K562 (cell line): ENCODE measurements at regions not wholly inside any gene's neighbourhood (a gene's known extent, or its start where the extent isn't known, plus 50 kb on each side); places are given as distances from the start of the nearest gene placed in this dataset.

ENCODE experiments used
- ATAC-seq: fragments of 200-7000 bp; cut with Tn5 transposase; 3 replicates; pipeline ENCODE4 v1.9.1; 2020; ENCODE audit warnings: moderate library complexity
- BruUV-seq: library from RNA; stranded (reverse); fragments of 400-500 nt; replicated peaks from 2 replicates; lab custom pipeline; 2021; lab: Mats Ljungman, UMichigan
- CTCF ChIA-PET: fragments of 300-600 bp; formaldehyde crosslinking; extraction: SDS; loops from one replicate; lab custom pipeline; 2021; ENCODE audit warnings: low intra/inter-chr PET ratio; lab: Yijun Ruan, JAX
- POLR2A ChIA-PET: fragments of 300-600, 350-650 bp; sonication (Branson Sonifier 250); formaldehyde crosslinking; extraction: SDS; loops from one replicate; lab custom pipeline; 2021; ENCODE audit warnings: antibody characterized with exemption, inconsistent platforms; lab: Yijun Ruan, JAX
- DNase-seq, 4 experiments: peaks; one replicate each; pipeline versions ENCODE4 v3.0.0 to v3.0.0-alpha.2; 2011 to 2018; ENCODE audit warnings: low spot score in 3 of 4, mixed read lengths in 3 of 4; ENCODE audit errors: extremely low read depth in 1 of 4
- FAIRE-seq: peaks from 2 replicates; lab custom pipeline; 2011; peaks lifted over from hg19 to GRCh38; lab: Jason Lieb, UNC
- H2AFZ ChIP-seq: 2 replicates; pipeline ENCODE4 v1.6.0; 2011; ENCODE audit warnings: low read depth, low read length, control low read depth, inconsistent platforms
- H3K27ac ChIP-seq: fragments of 200-600 bp; 3 replicates; pipeline ENCODE4 v1.8.0; 2011; ENCODE audit warnings: low read depth, mild to moderate bottlenecking, control low read depth, inconsistent platforms, low read length, moderate library complexity, mixed read lengths; ENCODE audit errors: extremely low read depth
- H3K27me3 ChIP-seq, 2 experiments: fragments of 300-600 bp in 1 of 2; 2 replicates in 1 of 2; 3 replicates in 1 of 2; pipeline versions ENCODE4 v1.6.0 to v1.8.0; 2011; ENCODE audit warnings: inconsistent platforms in 2 of 2, low read length in 2 of 2, mild to moderate bottlenecking in 1 of 2, mixed read lengths in 1 of 2, moderate library complexity in 1 of 2; ENCODE audit not compliant: control insufficient read depth in 2 of 2, insufficient read depth in 2 of 2
- H3K36me3 ChIP-seq: fragments of 300-600 bp; 3 replicates; pipeline ENCODE4 v1.8.0; 2011; ENCODE audit warnings: mild to moderate bottlenecking, low read length, inconsistent platforms; ENCODE audit not compliant: control insufficient read depth, insufficient read depth
- H3K4me1 ChIP-seq, 2 experiments: fragments of 200-600 bp in 1 of 2; replicated peaks in 1 of 2; 2 replicates in 1 of 2; 3 replicates in 1 of 2; pipeline versions ENCODE4 v1.5.1 to v1.8.0; 2011; ENCODE audit warnings: inconsistent platforms in 2 of 2, low read length in 2 of 2, mild to moderate bottlenecking in 1 of 2, mixed read lengths in 1 of 2, moderate library complexity in 1 of 2; ENCODE audit not compliant: control insufficient read depth in 2 of 2, insufficient read depth in 2 of 2
- H3K4me2 ChIP-seq: 2 replicates; pipeline ENCODE4 v1.6.1; 2011; ENCODE audit warnings: low read length, control low read depth, inconsistent platforms, mixed read lengths; ENCODE audit not compliant: insufficient read depth
- H3K4me3 ChIP-seq: fragments of 200-600 bp; sonication (generic), shearing (Covaris generic); 2 replicates; pipeline ENCODE4 v1.5.1; 2016; ENCODE audit warnings: control low read depth, inconsistent platforms
- H3K79me2 ChIP-seq: fragments of 200-600 bp; 3 replicates; pipeline ENCODE4 v1.8.0; 2011; ENCODE audit warnings: low read length, inconsistent platforms; ENCODE audit not compliant: control insufficient read depth, insufficient read depth
- H3K9ac ChIP-seq, 2 experiments: 2 replicates each; pipeline versions ENCODE4 v1.6.0 to v1.6.1; 2011; ENCODE audit warnings: low read depth in 2 of 2, low read length in 2 of 2, control low read depth in 1 of 2, inconsistent platforms in 1 of 2, mild to moderate bottlenecking in 1 of 2, mixed read lengths in 1 of 2; ENCODE audit not compliant: insufficient read depth in 1 of 2
- H3K9me1 ChIP-seq: one replicate; pipeline ENCODE4 v1.6.0; 2011; ENCODE audit warnings: inconsistent platforms, mild to moderate bottlenecking, low read length, moderate library complexity; ENCODE audit not compliant: control insufficient read depth, insufficient read depth
- H3K9me3 ChIP-seq: replicated peaks from 2 replicates; pipeline ENCODE4 v1.5.1; 2011; ENCODE audit warnings: low read depth, low read length, inconsistent platforms; ENCODE audit not compliant: control insufficient read depth, insufficient read depth
- H4K20me1 ChIP-seq: replicated peaks from 2 replicates; pipeline ENCODE4 v1.6.1; 2011; ENCODE audit warnings: low read length, inconsistent platforms, mixed read lengths; ENCODE audit not compliant: control insufficient read depth, insufficient read depth
- PCBP2 ChIP-seq: fragments of 200-400 bp; formaldehyde crosslinking; IDR thresholded peaks from 2 replicates; pipeline ENCODE4 v1.6.1; 2018; ENCODE audit warnings: low read length, low read depth, mild to moderate bottlenecking, moderate library complexity; ENCODE audit not compliant: poor library complexity, severe bottlenecking
- POLR2AphosphoS2 ChIP-seq: IDR thresholded peaks from 2 replicates; pipeline ENCODE4 v1.6.1; 2012; ENCODE audit warnings: low read length, improper control_type of control experiment
- PRDM10 ChIP-seq: fragments of 450-650 bp; IDR thresholded peaks from 2 replicates; pipeline ENCODE4 v1.6.1; 2018; ENCODE audit not compliant: partially characterized antibody
- WGBS: fragments of 100-300 bp; shearing (Covaris generic); methylation state at CpG from one replicate; pipeline ENCODE4 v1.1.6; 2016; ENCODE audit warnings: low coverage, mixed read lengths; ENCODE audit not compliant: insufficient coverage; ENCODE audit errors: missing lambda C conversion rate; 5-methylcytosine and 5-hydroxymethylcytosine counted together
- in situ Hi-C: fragments of 300-500 bp; cut with MboI; formaldehyde crosslinking; loops from 4 replicates; pipeline ENCODE4 v1.15.0; 2018; ENCODE audit warnings: inconsistent platforms, mixed read lengths
- intact Hi-C: fragments of 100-400 bp; cut with micrococcal nuclease; formaldehyde crosslinking; loops from 2 replicates; pipeline ENCODE4 v1.14.2; 2022
- TF ChIP-seq, protein P1 (sequence below): fragments of 450-650 bp; IDR thresholded peaks from 2 replicates; pipeline ENCODE4 v1.6.1; 2016
- TF ChIP-seq, protein P2 (sequence below): fragments of 450-650 bp; IDR thresholded peaks from one replicate; pipeline ENCODE4 v1.6.1; 2018; ENCODE audit warnings: mild to moderate bottlenecking, moderate library complexity; ENCODE audit not compliant: partially characterized antibody

DNA sequence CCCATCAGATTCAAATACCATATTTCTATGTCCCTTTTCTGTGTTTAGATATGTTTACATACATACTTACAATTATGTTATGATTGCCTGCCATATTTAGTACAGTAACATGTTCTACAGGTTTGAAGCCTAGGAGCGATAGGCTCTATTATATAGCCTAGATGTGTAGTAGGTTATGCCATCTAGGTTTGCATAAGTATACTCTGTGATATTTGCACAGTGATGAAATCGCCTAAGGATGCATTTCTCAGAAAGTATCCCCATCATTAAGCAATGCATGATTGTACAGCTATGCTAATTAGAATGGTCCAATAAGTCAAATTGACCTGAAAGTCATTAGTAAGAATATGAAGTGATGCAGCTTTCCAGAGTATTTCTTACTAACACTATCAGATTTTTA lies 1171.7 kb upstream of the LRRTM3 start:
- Histone ChIP-seq H3K4me1 (no peaks in the 10 kb centered on the region), H3K27me3 (no peaks in the 10 kb centered on the region), H3K36me3 (no peaks in the 10 kb centered on the region), H4K20me1 (no peaks in the 10 kb centered on the region), H3K9ac (no peak overlapping the region), H3K4me2 (no peak overlapping the region), H2AFZ (no peak overlapping the region), H3K9me1 (no peaks in the 10 kb centered on the region), H3K27ac (no peak overlapping the region), H3K4me3 (no peak overlapping the region), H3K79me2 (no peaks in the 10 kb centered on the region), H3K9me3 (no peaks in the 10 kb centered on the region; the same call in 1 of the 2 replicates)
- in situ Hi-C loops (no loop called here), intact Hi-C loops (no loop called here)
- ChIA-PET CTCF (no interaction called here), POLR2A (no interaction called here)
- ATAC-seq (no peak), FAIRE-seq (no peak), DNase-seq (no peak)
- BruUV-seq = no TSS peak
- 0% methylated on average over 2 of the region's 2 CpGs for WGBS
- TF ChIP-seq POLR2AphosphoS2 (no peak), PRDM10 (no peak), PCBP2 (no peak)
- TF ChIP-seq, protein P1, sequence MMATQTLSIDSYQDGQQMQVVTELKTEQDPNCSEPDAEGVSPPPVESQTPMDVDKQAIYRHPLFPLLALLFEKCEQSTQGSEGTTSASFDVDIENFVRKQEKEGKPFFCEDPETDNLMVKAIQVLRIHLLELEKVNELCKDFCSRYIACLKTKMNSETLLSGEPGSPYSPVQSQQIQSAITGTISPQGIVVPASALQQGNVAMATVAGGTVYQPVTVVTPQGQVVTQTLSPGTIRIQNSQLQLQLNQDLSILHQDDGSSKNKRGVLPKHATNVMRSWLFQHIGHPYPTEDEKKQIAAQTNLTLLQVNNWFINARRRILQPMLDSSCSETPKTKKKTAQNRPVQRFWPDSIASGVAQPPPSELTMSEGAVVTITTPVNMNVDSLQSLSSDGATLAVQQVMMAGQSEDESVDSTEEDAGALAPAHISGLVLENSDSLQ = no peak
- TF ChIP-seq, protein P2, sequence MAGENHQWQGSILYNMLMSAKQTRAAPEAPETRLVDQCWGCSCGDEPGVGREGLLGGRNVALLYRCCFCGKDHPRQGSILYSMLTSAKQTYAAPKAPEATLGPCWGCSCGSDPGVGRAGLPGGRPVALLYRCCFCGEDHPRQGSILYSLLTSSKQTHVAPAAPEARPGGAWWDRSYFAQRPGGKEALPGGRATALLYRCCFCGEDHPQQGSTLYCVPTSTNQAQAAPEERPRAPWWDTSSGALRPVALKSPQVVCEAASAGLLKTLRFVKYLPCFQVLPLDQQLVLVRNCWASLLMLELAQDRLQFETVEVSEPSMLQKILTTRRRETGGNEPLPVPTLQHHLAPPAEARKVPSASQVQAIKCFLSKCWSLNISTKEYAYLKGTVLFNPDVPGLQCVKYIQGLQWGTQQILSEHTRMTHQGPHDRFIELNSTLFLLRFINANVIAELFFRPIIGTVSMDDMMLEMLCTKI = no peak
